ENCODE measurements at regions not wholly inside any gene's neighbourhood (a gene's known extent, or its start where the extent isn't known, plus 50 kb on each side); places are given as distances from the start of the nearest gene placed in this dataset.

DNA sequence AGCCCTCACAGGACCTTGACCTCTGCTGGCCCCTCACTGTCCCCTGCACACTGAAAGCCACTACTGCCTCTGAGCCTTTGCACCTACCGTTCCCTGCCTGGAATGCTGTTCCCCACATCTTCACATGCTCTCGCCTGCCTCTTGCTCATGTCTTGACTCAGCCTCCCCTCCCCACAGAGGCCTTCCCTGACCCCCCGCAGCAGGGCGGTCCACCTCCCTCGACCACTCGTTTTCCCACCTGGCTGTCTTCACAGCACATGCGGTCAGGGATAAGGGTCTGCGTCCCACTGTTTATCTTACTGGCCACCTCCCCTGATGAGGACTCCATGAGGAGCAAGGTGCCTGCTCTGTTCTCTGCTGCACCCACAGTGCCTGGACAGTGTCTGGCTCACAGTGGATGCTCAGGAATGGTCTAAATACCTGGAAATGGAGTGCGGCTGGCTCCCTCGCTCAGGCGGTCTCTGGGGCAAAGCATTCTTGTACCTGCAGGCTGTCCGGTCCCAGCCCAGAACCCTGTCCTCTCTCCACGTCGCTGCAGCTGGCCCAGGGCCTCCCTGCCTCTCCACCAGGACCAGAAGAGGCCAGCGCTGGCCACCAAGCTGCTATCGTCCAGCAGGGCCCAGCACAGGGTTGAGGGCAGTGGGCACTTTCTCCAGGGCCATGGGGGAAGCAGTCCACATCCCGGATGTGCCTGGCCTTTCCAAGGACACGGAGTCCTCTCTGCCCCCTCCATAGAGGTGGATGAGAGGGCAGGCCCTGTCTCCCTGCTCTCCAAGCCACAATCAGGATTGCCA lies 107.4 kb downstream of the NCOR2 start:
- TF ChIP-seq, protein P1, sequence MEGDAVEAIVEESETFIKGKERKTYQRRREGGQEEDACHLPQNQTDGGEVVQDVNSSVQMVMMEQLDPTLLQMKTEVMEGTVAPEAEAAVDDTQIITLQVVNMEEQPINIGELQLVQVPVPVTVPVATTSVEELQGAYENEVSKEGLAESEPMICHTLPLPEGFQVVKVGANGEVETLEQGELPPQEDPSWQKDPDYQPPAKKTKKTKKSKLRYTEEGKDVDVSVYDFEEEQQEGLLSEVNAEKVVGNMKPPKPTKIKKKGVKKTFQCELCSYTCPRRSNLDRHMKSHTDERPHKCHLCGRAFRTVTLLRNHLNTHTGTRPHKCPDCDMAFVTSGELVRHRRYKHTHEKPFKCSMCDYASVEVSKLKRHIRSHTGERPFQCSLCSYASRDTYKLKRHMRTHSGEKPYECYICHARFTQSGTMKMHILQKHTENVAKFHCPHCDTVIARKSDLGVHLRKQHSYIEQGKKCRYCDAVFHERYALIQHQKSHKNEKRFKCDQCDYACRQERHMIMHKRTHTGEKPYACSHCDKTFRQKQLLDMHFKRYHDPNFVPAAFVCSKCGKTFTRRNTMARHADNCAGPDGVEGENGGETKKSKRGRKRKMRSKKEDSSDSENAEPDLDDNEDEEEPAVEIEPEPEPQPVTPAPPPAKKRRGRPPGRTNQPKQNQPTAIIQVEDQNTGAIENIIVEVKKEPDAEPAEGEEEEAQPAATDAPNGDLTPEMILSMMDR (IDR thresholded peaks at IDR 0.05): no peak
- TF ChIP-seq POLR2A (IDR thresholded peaks at IDR 0.05) (no peak), POLR2AphosphoS5 (IDR thresholded peaks at IDR 0.05) (no peak)
